Trophoblast cell (in vitro differentiated cells and primary cell): ENCODE measurements at regions not wholly inside any gene's neighbourhood (a gene's known extent, or its start where the extent isn't known, plus 50 kb on each side); places are given as distances from the start of the nearest gene placed in this dataset.

Experiments used
- DNase-seq, 2 donors: peaks; one replicate each; pipeline ENCODE4 v3.0.0-alpha.2; 2016
- H2AFZ ChIP-seq: 2 replicates; pipeline ENCODE4 v1.6.1; 2013; ENCODE audit warnings: low read length, moderate library complexity, mild to moderate bottlenecking; ENCODE audit not compliant: insufficient read depth, poor library complexity
- H2AK5ac ChIP-seq: 2 replicates; pipeline ENCODE4 v1.6.1; 2013; ENCODE audit warnings: mild to moderate bottlenecking, low read length
- H2BK120ac ChIP-seq: 2 replicates; pipeline ENCODE4 v1.6.1; 2013; ENCODE audit warnings: low read length, mild to moderate bottlenecking, moderate library complexity; ENCODE audit not compliant: insufficient read depth, poor library complexity
- H2BK12ac ChIP-seq: 2 replicates; pipeline ENCODE4 v1.6.1; 2013; ENCODE audit warnings: mild to moderate bottlenecking, low read length, moderate library complexity
- H2BK5ac ChIP-seq: 2 replicates; pipeline ENCODE4 v1.6.1; 2013; ENCODE audit warnings: low read length, low read depth, moderate library complexity, mild to moderate bottlenecking; ENCODE audit not compliant: poor library complexity
- H3K14ac ChIP-seq: 2 replicates; pipeline ENCODE4 v1.6.1; 2013; ENCODE audit warnings: mild to moderate bottlenecking, low read length
- H3K18ac ChIP-seq: 2 replicates; pipeline ENCODE4 v1.6.1; 2013; ENCODE audit warnings: mild to moderate bottlenecking, low read length
- H3K23ac ChIP-seq: 2 replicates; pipeline ENCODE4 v1.6.1; 2013; ENCODE audit warnings: low read length
- H3K27ac ChIP-seq: 2 replicates; pipeline ENCODE4 v1.5.1; 2013; ENCODE audit warnings: low read depth, mild to moderate bottlenecking, inconsistent platforms, low read length, moderate library complexity
- H3K27me3 ChIP-seq: 2 replicates; pipeline ENCODE4 v1.6.1; 2013; ENCODE audit warnings: inconsistent platforms, mild to moderate bottlenecking, low read length, moderate library complexity; ENCODE audit not compliant: insufficient read depth
- H3K36me3 ChIP-seq, 2 experiments: 1 replicate in 1 of 2; 2 replicates in 1 of 2; pipeline ENCODE4 v1.6.1; 2013; ENCODE audit warnings: low read length in 2 of 2, mild to moderate bottlenecking in 2 of 2, moderate library complexity in 1 of 2; ENCODE audit not compliant: insufficient read depth in 2 of 2, control insufficient read depth in 1 of 2
- H3K4ac ChIP-seq: 2 replicates; pipeline ENCODE4 v1.6.1; 2013; ENCODE audit warnings: low read depth, mild to moderate bottlenecking, low read length, moderate library complexity
- H3K4me1 ChIP-seq, 2 experiments: 1 replicate in 1 of 2; 2 replicates in 1 of 2; pipeline ENCODE4 v1.6.1; 2013; ENCODE audit warnings: low read length in 2 of 2, mild to moderate bottlenecking in 2 of 2, moderate library complexity in 1 of 2; ENCODE audit not compliant: insufficient read depth in 2 of 2, control insufficient read depth in 1 of 2
- H3K4me2 ChIP-seq: 2 replicates; pipeline ENCODE4 v1.6.1; 2013; ENCODE audit warnings: inconsistent platforms, mild to moderate bottlenecking, low read length, moderate library complexity
- H3K4me3 ChIP-seq: 2 replicates; pipeline ENCODE4 v1.5.1; 2013; ENCODE audit warnings: mild to moderate bottlenecking, low read depth, low read length, inconsistent platforms
- H3K79me1 ChIP-seq: one replicate; pipeline ENCODE4 v1.6.1; 2013; ENCODE audit warnings: low read length
- H3K79me2 ChIP-seq: 2 replicates; pipeline ENCODE4 v1.6.1; 2013; ENCODE audit warnings: low read length, mild to moderate bottlenecking; ENCODE audit not compliant: control insufficient read depth, insufficient read depth, poor library complexity
- H3K9ac ChIP-seq: 2 replicates; pipeline ENCODE4 v1.6.1; 2013; ENCODE audit warnings: mild to moderate bottlenecking, low read length
- H3K9me3 ChIP-seq: 2 replicates; pipeline ENCODE4 v1.6.1; 2013; ENCODE audit warnings: low read depth, mild to moderate bottlenecking, control low read depth, inconsistent platforms, low read length; ENCODE audit not compliant: insufficient read depth
- H4K12ac ChIP-seq: 2 replicates; pipeline ENCODE4 v1.6.1; 2013; ENCODE audit warnings: low read depth, mild to moderate bottlenecking, low read length, moderate library complexity
- H4K8ac ChIP-seq: 2 replicates; pipeline ENCODE4 v1.6.1; 2013; ENCODE audit warnings: low read depth, mild to moderate bottlenecking, low read length, moderate library complexity
- H4K91ac ChIP-seq: one replicate; pipeline ENCODE4 v1.6.1; 2013; ENCODE audit warnings: low read depth, mild to moderate bottlenecking, low read length, moderate library complexity
- WGBS: extraction: QIAGEN DNeasy Blood & Tissue Kit; methylation state at CpG from one replicate; pipeline ENCODE4 v1.1.7; 2013; ENCODE audit warnings: missing lambda C conversion rate; ENCODE audit not compliant: insufficient read length, insufficient coverage; ENCODE audit errors: extremely low coverage; 5-methylcytosine and 5-hydroxymethylcytosine counted together

- no peak overlapping the region for H2AFZ ChIP-seq
- H3K23ac ChIP-seq, result no peak overlapping the region
- no peaks in the 10 kb centered on the region for H3K27me3 ChIP-seq
- no peak overlapping the region for H3K4me2 ChIP-seq
- H3K9ac ChIP-seq, result no peak overlapping the region
- no peak overlapping the region for H2BK5ac ChIP-seq
- H3K4ac ChIP-seq, result no peak overlapping the region
- H2BK120ac ChIP-seq, result no peak overlapping the region
- H3K4me3 ChIP-seq, result no peak overlapping the region
- no peaks in the 10 kb centered on the region for H3K4me1 ChIP-seq
- no peaks in the 10 kb centered on the region for H3K79me2 ChIP-seq
- H4K91ac ChIP-seq, result no peak overlapping the region
- H3K9me3 ChIP-seq, result no peaks in the 10 kb centered on the region
- no peak overlapping the region for H3K18ac ChIP-seq
- H2AK5ac ChIP-seq, result no peak overlapping the region
- H3K27ac ChIP-seq, result no peak overlapping the region
- H4K12ac ChIP-seq, result no peak overlapping the region
- H3K36me3 ChIP-seq, result no peaks in the 10 kb centered on the region
- no peak overlapping the region for H4K8ac ChIP-seq
- H3K79me1 ChIP-seq, result no peaks in the 10 kb centered on the region
- H2BK12ac ChIP-seq, result no peak overlapping the region
- no peak for DNase-seq
- H3K14ac ChIP-seq, result no peak overlapping the region
Observed at GRCh38 chr2:129263939-129264338, 715.5 kb upstream of the RAB6C start.

GRCh38 chr2:129267559-129267958 lies 711.9 kb upstream of the RAB6C start:
- Histone ChIP-seq H3K18ac (no peak overlapping the region), H3K23ac (no peak overlapping the region), H4K12ac (no peak overlapping the region), H3K4ac (no peak overlapping the region), H3K4me1 (no peaks in the 10 kb centered on the region), H3K79me1 (no peaks in the 10 kb centered on the region), H3K27ac (no peak overlapping the region), H2AFZ (no peak overlapping the region), H3K4me3 (no peak overlapping the region), H4K8ac (no peak overlapping the region), H2BK120ac (no peak overlapping the region), H3K4me2 (no peak overlapping the region), H3K14ac (no peak overlapping the region), H2BK12ac (no peak overlapping the region), H2BK5ac (no peak overlapping the region), H2AK5ac (no peak overlapping the region), H3K36me3 (no peaks in the 10 kb centered on the region), H3K9me3 (no peaks in the 10 kb centered on the region), H3K79me2 (no peaks in the 10 kb centered on the region), H3K9ac (no peak overlapping the region), H3K27me3 (no peaks in the 10 kb centered on the region), H4K91ac (no peak overlapping the region)
- DNase-seq, result no peak

- H4K8ac ChIP-seq, result no peak overlapping the region
- no peak overlapping the region for H2BK12ac ChIP-seq
- H3K27me3 ChIP-seq, result no peaks in the 10 kb centered on the region
- H3K23ac ChIP-seq, result no peak overlapping the region
- H2BK5ac ChIP-seq, result no peak overlapping the region
- no peak overlapping the region for H2AFZ ChIP-seq
- DNase-seq, result no peak
- no peak overlapping the region for H3K14ac ChIP-seq
- no peaks in the 10 kb centered on the region for H3K79me2 ChIP-seq
- H2AK5ac ChIP-seq, result no peak overlapping the region
- H2BK120ac ChIP-seq, result no peak overlapping the region
- H3K4me2 ChIP-seq, result no peak overlapping the region
- H3K9ac ChIP-seq, result no peak overlapping the region
- H3K9me3 ChIP-seq, result no peaks in the 10 kb centered on the region
- H3K79me1 ChIP-seq, result no peaks in the 10 kb centered on the region
- H4K91ac ChIP-seq, result no peak overlapping the region
- no peak overlapping the region for H3K4ac ChIP-seq
- H3K18ac ChIP-seq, result no peak overlapping the region
- H3K4me3 ChIP-seq, result no peak overlapping the region
- no peak overlapping the region for H4K12ac ChIP-seq
- no peaks in the 10 kb centered on the region for H3K4me1 ChIP-seq
- H3K36me3 ChIP-seq, result no peaks in the 10 kb centered on the region
- no CpG with 5 or more reads among the region's 8 CpGs for WGBS
- H3K27ac ChIP-seq, result no peak overlapping the region
Observed at GRCh38 chr2:129273266-129274037, 706.0 kb upstream of the RAB6C start.

DNA sequence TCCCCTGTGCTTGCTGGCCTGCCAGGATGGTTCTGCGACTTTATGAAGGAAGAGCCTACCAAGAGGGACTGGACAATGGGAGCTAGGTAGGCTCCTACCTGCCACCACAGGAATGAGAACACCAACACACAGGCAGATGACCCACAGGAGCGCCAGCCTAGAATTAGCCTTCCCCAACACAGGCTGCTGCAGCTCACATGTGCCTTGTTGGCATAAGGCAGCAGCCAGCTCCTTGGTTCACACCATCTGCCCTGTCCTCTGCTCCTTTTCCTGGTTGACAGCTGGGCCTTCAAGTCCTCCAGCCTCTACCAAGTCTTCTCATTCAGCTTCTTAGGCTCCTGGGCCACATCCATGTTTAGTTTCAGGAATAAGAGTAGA lies 705.4 kb upstream of the RAB6C start:
- Histone ChIP-seq H4K12ac (no peak overlapping the region), H2BK12ac (no peak overlapping the region), H3K79me2 (no peaks in the 10 kb centered on the region), H3K4me3 (no peak overlapping the region), H3K4me2 (no peak overlapping the region), H3K27ac (no peak overlapping the region), H3K4ac (no peak overlapping the region), H3K27me3 (no peaks in the 10 kb centered on the region), H2BK120ac (no peak overlapping the region), H3K36me3 (no peaks in the 10 kb centered on the region), H3K23ac (no peak overlapping the region), H3K79me1 (no peaks in the 10 kb centered on the region), H4K91ac (no peak overlapping the region), H2AK5ac (no peak overlapping the region), H3K4me1 (no peaks in the 10 kb centered on the region), H3K9ac (no peak overlapping the region), H3K9me3 (no peaks in the 10 kb centered on the region), H2BK5ac (no peak overlapping the region), H3K14ac (no peak overlapping the region), H2AFZ (no peak overlapping the region), H4K8ac (no peak overlapping the region), H3K18ac (no peak overlapping the region)
- WGBS, result no CpG with 5 or more reads among the region's 2 CpGs
- DNase-seq, result no peak
